Heart left ventricle (tissue), 13 donors: ENCODE measurements at regions not wholly inside any gene's neighbourhood (a gene's known extent, or its start where the extent isn't known, plus 50 kb on each side); places are given as distances from the start of the nearest gene placed in this dataset.

Experiments
- POLR2A ChIP-seq, 2 donors: fragments of 450-650 bp; IDR thresholded peaks; one replicate each; pipeline ENCODE4 v1.6.1; 2017; ENCODE audit warnings: antibody characterized with exemption in 2 of 2, mild to moderate bottlenecking in 2 of 2, moderate library complexity in 2 of 2
- TF ChIP-seq, protein P1 (sequence below), 12 donors: fragments of 200-600 bp; sonication (generic) in 4 of 12; IDR thresholded peaks; one replicate each; pipeline versions ENCODE4 v1.5.0 to v1.8.0; 2018 to 2022; ENCODE audit warnings: antibody characterized with exemption in 12 of 12, mild to moderate bottlenecking in 5 of 12
- donor health status: ischemic (EF 13 %, LVEDD 7.1; RV severe dilation, severe dysfunction).
- donor health status: DM: no; HTN: yes; CAD: no.
- donor health status: DM: no; HTN: no; CAD: no.
- donor health status: ischemic (EF 25% LVEDD 6.9; RV normal size, moderate dysfunction).
- donor health status: ischemic (EF 25% LVEDD 5.7; RV mildly dilated, moderate dysfunction).
- donor health status: ischemic (EF 35%, LVEDD 5.7; RV mildly dilated, moderate dysfunction).
- donor health status: nonischemic (EF 11% LVEDD 7.7; RV severe dilation, severe dysfunction).
- donor health status: DM: yes; HTN: yes; CAD: no.
- donor health status: PGD.
- donor health status: ischemic (EF 29% LVEDD 5.4; RV normal size, mild dysfunction).
- donor health status: nonischemic (EF 23%, LVEDD 6.1; RV moderate dilation, normal function).

DNA sequence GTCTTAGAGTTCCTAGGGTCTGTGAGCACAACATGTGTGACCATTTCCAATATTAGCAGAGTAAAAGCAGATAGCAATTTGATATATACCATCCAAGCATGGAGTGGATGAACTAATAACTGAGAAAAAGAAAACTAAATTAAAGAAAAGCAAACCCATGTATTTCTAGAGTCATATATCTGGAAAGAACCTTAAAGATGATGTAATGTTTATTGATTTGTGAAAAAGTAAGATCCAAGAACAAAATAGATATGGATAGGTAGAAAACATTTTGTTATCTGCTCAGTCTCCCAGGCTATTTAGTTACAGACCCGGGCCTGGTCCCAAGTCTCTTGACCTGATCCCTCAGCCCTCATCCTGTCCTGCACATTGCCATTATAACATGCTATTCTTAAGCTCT, 526.8 kb downstream of the EPM2A start:
- TF ChIP-seq, protein P1, sequence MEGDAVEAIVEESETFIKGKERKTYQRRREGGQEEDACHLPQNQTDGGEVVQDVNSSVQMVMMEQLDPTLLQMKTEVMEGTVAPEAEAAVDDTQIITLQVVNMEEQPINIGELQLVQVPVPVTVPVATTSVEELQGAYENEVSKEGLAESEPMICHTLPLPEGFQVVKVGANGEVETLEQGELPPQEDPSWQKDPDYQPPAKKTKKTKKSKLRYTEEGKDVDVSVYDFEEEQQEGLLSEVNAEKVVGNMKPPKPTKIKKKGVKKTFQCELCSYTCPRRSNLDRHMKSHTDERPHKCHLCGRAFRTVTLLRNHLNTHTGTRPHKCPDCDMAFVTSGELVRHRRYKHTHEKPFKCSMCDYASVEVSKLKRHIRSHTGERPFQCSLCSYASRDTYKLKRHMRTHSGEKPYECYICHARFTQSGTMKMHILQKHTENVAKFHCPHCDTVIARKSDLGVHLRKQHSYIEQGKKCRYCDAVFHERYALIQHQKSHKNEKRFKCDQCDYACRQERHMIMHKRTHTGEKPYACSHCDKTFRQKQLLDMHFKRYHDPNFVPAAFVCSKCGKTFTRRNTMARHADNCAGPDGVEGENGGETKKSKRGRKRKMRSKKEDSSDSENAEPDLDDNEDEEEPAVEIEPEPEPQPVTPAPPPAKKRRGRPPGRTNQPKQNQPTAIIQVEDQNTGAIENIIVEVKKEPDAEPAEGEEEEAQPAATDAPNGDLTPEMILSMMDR (IDR thresholded peaks at IDR 0.05): no peak
- no peak for TF ChIP-seq POLR2A (IDR thresholded peaks at IDR 0.05)
